OCI-LY7 (cell line): ENCODE measurements at regions not wholly inside any gene's neighbourhood (a gene's known extent, or its start where the extent isn't known, plus 50 kb on each side); places are given as distances from the start of the nearest gene placed in this dataset.

Source experiments
- EZH2phosphoT487 ChIP-seq: fragments of 200-600 bp; sonication (generic); IDR thresholded peaks from 2 replicates; pipeline ENCODE4 v1.6.1; 2018; ENCODE audit warnings: low read depth, borderline replicate concordance, mild to moderate bottlenecking, mixed run types, antibody characterized with exemption, low read length, moderate library complexity, mixed read lengths
- TF ChIP-seq, protein P1 (sequence below): fragments of 200-600 bp; sonication (generic); conservative IDR thresholded peaks from 2 replicates; pipeline ENCODE4 v1.5.1; 2014; ENCODE audit warnings: mild to moderate bottlenecking, antibody characterized with exemption, low read length, moderate library complexity, mixed read lengths

GRCh38 chr22:22099194-22099486 lies 116.6 kb upstream of the TOP3B start:
- TF ChIP-seq, protein P1, sequence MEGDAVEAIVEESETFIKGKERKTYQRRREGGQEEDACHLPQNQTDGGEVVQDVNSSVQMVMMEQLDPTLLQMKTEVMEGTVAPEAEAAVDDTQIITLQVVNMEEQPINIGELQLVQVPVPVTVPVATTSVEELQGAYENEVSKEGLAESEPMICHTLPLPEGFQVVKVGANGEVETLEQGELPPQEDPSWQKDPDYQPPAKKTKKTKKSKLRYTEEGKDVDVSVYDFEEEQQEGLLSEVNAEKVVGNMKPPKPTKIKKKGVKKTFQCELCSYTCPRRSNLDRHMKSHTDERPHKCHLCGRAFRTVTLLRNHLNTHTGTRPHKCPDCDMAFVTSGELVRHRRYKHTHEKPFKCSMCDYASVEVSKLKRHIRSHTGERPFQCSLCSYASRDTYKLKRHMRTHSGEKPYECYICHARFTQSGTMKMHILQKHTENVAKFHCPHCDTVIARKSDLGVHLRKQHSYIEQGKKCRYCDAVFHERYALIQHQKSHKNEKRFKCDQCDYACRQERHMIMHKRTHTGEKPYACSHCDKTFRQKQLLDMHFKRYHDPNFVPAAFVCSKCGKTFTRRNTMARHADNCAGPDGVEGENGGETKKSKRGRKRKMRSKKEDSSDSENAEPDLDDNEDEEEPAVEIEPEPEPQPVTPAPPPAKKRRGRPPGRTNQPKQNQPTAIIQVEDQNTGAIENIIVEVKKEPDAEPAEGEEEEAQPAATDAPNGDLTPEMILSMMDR, result no peak
- no peak for TF ChIP-seq EZH2phosphoT487
